Endodermal cell (in vitro differentiated cells): ENCODE measurements at regions not wholly inside any gene's neighbourhood (a gene's known extent, or its start where the extent isn't known, plus 50 kb on each side); places are given as distances from the start of the nearest gene placed in this dataset.

Source experiments
- DNase-seq: peaks from one replicate; pipeline ENCODE4 v3.0.0-alpha.2; 2017
- H3K27ac ChIP-seq: 2 replicates; pipeline ENCODE4 v1.5.1; 2013; ENCODE audit warnings: mild to moderate bottlenecking, low read depth, low read length, moderate library complexity
- H3K27me3 ChIP-seq: 2 replicates; pipeline ENCODE4 v1.6.1; 2013; ENCODE audit warnings: mild to moderate bottlenecking, low read length, moderate library complexity; ENCODE audit not compliant: insufficient read depth, control insufficient read depth, poor library complexity, severe bottlenecking
- H3K36me3 ChIP-seq: 2 replicates; pipeline ENCODE4 v1.7.0; 2013; ENCODE audit warnings: mild to moderate bottlenecking, low read length, moderate library complexity; ENCODE audit not compliant: control insufficient read depth, insufficient read depth
- H3K4me1 ChIP-seq: one replicate; pipeline ENCODE4 v1.7.0; 2013; ENCODE audit warnings: low read length; ENCODE audit not compliant: control insufficient read depth, insufficient read depth
- H3K4me3 ChIP-seq: 2 replicates; pipeline ENCODE4 v1.5.1; 2013; ENCODE audit warnings: mild to moderate bottlenecking, low read length, moderate library complexity
- H3K9ac ChIP-seq: 2 replicates; pipeline ENCODE4 v1.6.1; 2013; ENCODE audit warnings: mild to moderate bottlenecking, low read length, moderate library complexity; ENCODE audit not compliant: poor library complexity, severe bottlenecking; ENCODE audit errors: extremely low read depth
- H3K9me3 ChIP-seq: 2 replicates; pipeline ENCODE4 v1.6.1; 2013; ENCODE audit warnings: mild to moderate bottlenecking, low read length, moderate library complexity; ENCODE audit not compliant: control insufficient read depth
- H3K27ac Mint-ChIP-seq: 2 replicates; pipeline ENCODE4 v1.8.0; 2020; ENCODE audit warnings: mixed read lengths
- H3K27me3 Mint-ChIP-seq: 2 replicates; pipeline ENCODE4 v1.8.0; 2021; ENCODE audit warnings: mild to moderate bottlenecking, mixed read lengths; ENCODE audit not compliant: insufficient read depth
- H3K36me3 Mint-ChIP-seq: 2 replicates; pipeline ENCODE4 v1.8.0; 2020; ENCODE audit warnings: low read depth, mixed read lengths
- H3K4me1 Mint-ChIP-seq: 2 replicates; pipeline ENCODE4 v1.8.0; 2020; ENCODE audit warnings: mixed read lengths
- H3K4me3 Mint-ChIP-seq: 2 replicates; pipeline ENCODE4 v1.8.0; 2020; ENCODE audit warnings: mild to moderate bottlenecking, moderate library complexity, mixed read lengths
- H3K9me3 Mint-ChIP-seq: 2 replicates; pipeline ENCODE4 v1.8.0; 2020; ENCODE audit warnings: mild to moderate bottlenecking, mixed read lengths
- CTCF ChIP-seq: fragments of 200-600 bp; sonication (generic); conservative IDR thresholded peaks from 2 replicates; pipeline ENCODE4 v1.5.0; 2021; ENCODE audit warnings: antibody characterized with exemption, mild to moderate bottlenecking
- WGBS, 2 experiments: methylation state at CpG; one replicate each; pipeline versions ENCODE4 v1.1.5 to v1.1.7; 2013; ENCODE audit warnings: missing lambda C conversion rate in 2 of 2, mixed read lengths in 1 of 2; ENCODE audit not compliant: insufficient coverage in 1 of 2, insufficient read length in 1 of 2; 5-methylcytosine and 5-hydroxymethylcytosine counted together

GRCh38 chr20:52630138-52630537, 342.0 kb upstream of the TSHZ2 start:
- Histone ChIP-seq H3K27me3 (no peaks in the 10 kb centered on the region), H3K4me1 (no peaks in the 10 kb centered on the region), H3K9me3 (peaks cover 4% of the 10 kb centered on the region), H3K4me3 (no peak overlapping the region), H3K9ac (no peak overlapping the region), H3K27ac (no peak overlapping the region), H3K36me3 (no peaks in the 10 kb centered on the region)
- no peak for DNase-seq
- H3K4me1 Mint-ChIP-seq: no peaks in the 10 kb centered on the region
- H3K27me3 Mint-ChIP-seq: no peaks in the 10 kb centered on the region
- H3K36me3 Mint-ChIP-seq: no peaks in the 10 kb centered on the region
- peaks cover 3% of the 10 kb centered on the region for H3K9me3 Mint-ChIP-seq
- no peak overlapping the region for H3K27ac Mint-ChIP-seq
- H3K4me3 Mint-ChIP-seq: no peak overlapping the region
- WGBS, 2 experiments: 72% methylated on average over 2 of the region's 2 CpGs; no CpG with 5 or more reads in 1 of the 2 experiments
- TF ChIP-seq CTCF: no peak

- WGBS, 2 experiments: 74 to 90% methylated on average over 4 of the region's 4 CpGs
- no peaks in the 10 kb centered on the region for H3K27me3 ChIP-seq
- no peak overlapping the region for H3K4me3 ChIP-seq
- no peaks in the 10 kb centered on the region for H3K27me3 Mint-ChIP-seq
- TF ChIP-seq CTCF: no peak
- H3K4me3 Mint-ChIP-seq: no peak overlapping the region
- DNase-seq: no peak
- H3K9me3 Mint-ChIP-seq: no peaks in the 10 kb centered on the region
- no peak overlapping the region for H3K27ac ChIP-seq
- H3K36me3 Mint-ChIP-seq: no peaks in the 10 kb centered on the region
- no peaks in the 10 kb centered on the region for H3K4me1 ChIP-seq
- peaks cover 6% of the 10 kb centered on the region for H3K4me1 Mint-ChIP-seq
- no peak overlapping the region for H3K9ac ChIP-seq
- no peaks in the 10 kb centered on the region for H3K36me3 ChIP-seq
- no peaks in the 10 kb centered on the region for H3K9me3 ChIP-seq
- no peak overlapping the region for H3K27ac Mint-ChIP-seq
Measured at GRCh38 chr20:52624281-52624680, 347.9 kb upstream of the TSHZ2 start.

- no peak overlapping the region for H3K27ac ChIP-seq
- no peaks in the 10 kb centered on the region for H3K9me3 Mint-ChIP-seq
- no peak overlapping the region for H3K27ac Mint-ChIP-seq
- no peaks in the 10 kb centered on the region for H3K4me1 ChIP-seq
- no peak overlapping the region for H3K9ac ChIP-seq
- H3K4me3 Mint-ChIP-seq: no peak overlapping the region
- H3K4me1 Mint-ChIP-seq: peaks cover 6% of the 10 kb centered on the region
- H3K27me3 Mint-ChIP-seq: no peaks in the 10 kb centered on the region
- no peaks in the 10 kb centered on the region for H3K36me3 Mint-ChIP-seq
- DNase-seq: no peak
- H3K36me3 ChIP-seq: no peaks in the 10 kb centered on the region
- H3K9me3 ChIP-seq: no peaks in the 10 kb centered on the region
- H3K27me3 ChIP-seq: no peaks in the 10 kb centered on the region
- no peak for TF ChIP-seq CTCF
- H3K4me3 ChIP-seq: no peak overlapping the region
Measured at GRCh38 chr20:52622081-52622480, 350.1 kb upstream of the TSHZ2 start.
